Endothelial cell of umbilical vein (primary cell): ENCODE measurements at regions not wholly inside any gene's neighbourhood (a gene's known extent, or its start where the extent isn't known, plus 50 kb on each side); places are given as distances from the start of the nearest gene placed in this dataset.

Experiments used
- BruUV-seq: library from RNA; stranded (reverse); fragments of 400-500 nt; replicated peaks from 2 replicates; lab custom pipeline; 2021; lab: Mats Ljungman, UMichigan
- CTCF ChIA-PET: fragments of 300-600, 350-600 bp; sonication (Branson Sonifier 250); formaldehyde crosslinking; loops from one replicate; lab custom pipeline; 2021; ENCODE audit warnings: antibody characterized with exemption, inconsistent platforms; lab: Charles Lee
- POLR2A ChIA-PET: fragments of 300-600, 350-600 bp; sonication (Branson Sonifier 250); formaldehyde crosslinking; loops from one replicate; lab custom pipeline; 2021; ENCODE audit warnings: antibody characterized with exemption, inconsistent platforms; lab: Charles Lee
- DNase-seq: peaks from one replicate; pipeline ENCODE4 v3.0.0-alpha.2; 2011; ENCODE audit warnings: low read depth, low spot score
- FAIRE-seq: peaks from 2 replicates; lab custom pipeline; 2011; peaks lifted over from hg19 to GRCh38; lab: Jason Lieb, UNC
- H2AFZ ChIP-seq: 2 replicates; pipeline ENCODE4 v1.6.0; 2012; ENCODE audit warnings: low read depth, low read length, control low read depth, inconsistent platforms
- H3K27ac ChIP-seq: 2 replicates; pipeline ENCODE4 v1.5.1; 2011; ENCODE audit warnings: low read depth, mild to moderate bottlenecking, control low read depth, low read length, moderate library complexity; ENCODE audit not compliant: insufficient read depth
- H3K27me3 ChIP-seq, 2 experiments: 2 replicates each; pipeline versions ENCODE4 v1.6.0 to v1.6.1; 2011; ENCODE audit warnings: low read length in 2 of 2, mixed read lengths in 1 of 2; ENCODE audit not compliant: control insufficient read depth in 2 of 2, insufficient read depth in 2 of 2
- H3K36me3 ChIP-seq, 2 experiments: 2 replicates in 1 of 2; 3 replicates in 1 of 2; pipeline ENCODE4 v1.5.1; 2011; ENCODE audit warnings: low read length in 2 of 2, mild to moderate bottlenecking in 1 of 2, moderate library complexity in 1 of 2; ENCODE audit not compliant: control insufficient read depth in 2 of 2, insufficient read depth in 2 of 2; ENCODE audit errors: extremely low read depth in 1 of 2
- H3K4me1 ChIP-seq: 3 replicates; pipeline ENCODE4 v1.5.1; 2011; ENCODE audit warnings: mild to moderate bottlenecking, low read length; ENCODE audit not compliant: control insufficient read depth, insufficient read depth; ENCODE audit errors: extremely low read depth
- H3K4me2 ChIP-seq: 2 replicates; pipeline ENCODE4 v1.6.1; 2011; ENCODE audit warnings: low read length, control low read depth, mixed read lengths; ENCODE audit not compliant: insufficient read depth
- H3K4me3 ChIP-seq, 3 experiments: fragments of 200-600 bp in 1 of 3; sonication (generic), shearing (Covaris generic) in 1 of 3; replicated peaks in 1 of 3; 2 replicates each; pipeline ENCODE4 v1.5.1; 2011 to 2016; ENCODE audit warnings: control low read depth in 3 of 3, low read length in 3 of 3, mild to moderate bottlenecking in 2 of 3, inconsistent platforms in 1 of 3, low read depth in 1 of 3, moderate library complexity in 1 of 3; ENCODE audit not compliant: insufficient read depth in 1 of 3
- H3K79me2 ChIP-seq: 2 replicates; pipeline ENCODE4 v1.6.0; 2012; ENCODE audit warnings: low read length, inconsistent platforms; ENCODE audit not compliant: control insufficient read depth, insufficient read depth
- H3K9ac ChIP-seq: replicated peaks from 2 replicates; pipeline ENCODE3; 2011; ENCODE audit warnings: low read length, control low read depth; ENCODE audit not compliant: insufficient read depth; ENCODE audit errors: extremely low read depth
- H3K9me1 ChIP-seq: replicated peaks from 3 replicates; pipeline ENCODE4 v1.6.0; 2011; ENCODE audit warnings: mild to moderate bottlenecking, low read length; ENCODE audit not compliant: control insufficient read depth, insufficient read depth; ENCODE audit errors: extremely low read depth
- H3K9me3 ChIP-seq: replicated peaks from 2 replicates; pipeline ENCODE4 v1.5.1; 2012; ENCODE audit warnings: low read length, inconsistent platforms; ENCODE audit not compliant: control insufficient read depth, insufficient read depth
- H4K20me1 ChIP-seq: replicated peaks from 2 replicates; pipeline ENCODE3; 2011; ENCODE audit warnings: mild to moderate bottlenecking, low read length; ENCODE audit not compliant: control insufficient read depth, insufficient read depth; ENCODE audit errors: extremely low read depth
- EZH2 ChIP-seq: IDR thresholded peaks from 2 replicates; pipeline ENCODE4 v1.6.1; 2012; ENCODE audit warnings: borderline replicate concordance, low read depth, mild to moderate bottlenecking, moderate library complexity, low read length, inconsistent platforms; ENCODE audit not compliant: severe bottlenecking
- FOS ChIP-seq: IDR thresholded peaks from 2 replicates; pipeline ENCODE4 v1.6.1; 2011; ENCODE audit warnings: mild to moderate bottlenecking, low read length, moderate library complexity, borderline replicate concordance; ENCODE audit not compliant: insufficient read depth
- GATA2 ChIP-seq: IDR thresholded peaks from 2 replicates; pipeline ENCODE4 v1.7.0; 2011; ENCODE audit warnings: low read depth, mild to moderate bottlenecking, moderate library complexity, mixed read lengths, low read length; ENCODE audit not compliant: insufficient read length, insufficient read depth
- JUN ChIP-seq: IDR thresholded peaks from 2 replicates; pipeline ENCODE4 v1.6.1; 2011; ENCODE audit warnings: borderline replicate concordance, low read depth; ENCODE audit not compliant: insufficient read length, insufficient read depth
- MYC ChIP-seq: IDR thresholded peaks from one replicate; pipeline ENCODE4 v1.6.1; 2011; ENCODE audit warnings: mild to moderate bottlenecking, low read depth, low read length
- POLR2A ChIP-seq: IDR thresholded peaks from 2 replicates; pipeline ENCODE4 v1.6.1; 2012; ENCODE audit warnings: low read depth, mild to moderate bottlenecking, control low read depth, low read length
- POLR2AphosphoS5 ChIP-seq: IDR thresholded peaks from 2 replicates; pipeline ENCODE4 v1.6.1; 2012; ENCODE audit warnings: low read depth, mild to moderate bottlenecking, control low read depth, low read length, moderate library complexity; ENCODE audit not compliant: insufficient read depth
- dilution Hi-C: fragments of 300-500 bp; cut with MboI; formaldehyde crosslinking; loops from one replicate; pipeline ENCODE4 v1.15.0; 2019; ENCODE audit warnings: low sequenced_read_pairs; ENCODE audit not compliant: extremely low pct_ligation_motif_present
- intact Hi-C: fragments of 100-400 bp; cut with micrococcal nuclease; formaldehyde crosslinking; loops from one replicate; pipeline ENCODE4 v1.10.0; 2022
- TF ChIP-seq, protein P1 (sequence below), 2 donors: IDR thresholded peaks; 1 replicate in 1 of 2; 2 replicates in 1 of 2; pipeline ENCODE4 v1.5.1; 2011; ENCODE audit warnings: low read length in 2 of 2, mild to moderate bottlenecking in 2 of 2, moderate library complexity in 2 of 2, control low read depth in 1 of 2, inconsistent platforms in 1 of 2, low read depth in 1 of 2; ENCODE audit not compliant: insufficient read depth in 1 of 2; ENCODE audit errors: extremely low read depth in 1 of 2
- TF ChIP-seq, protein P2 (sequence below): IDR thresholded peaks from 2 replicates; pipeline ENCODE4 v1.6.1; 2011; ENCODE audit not compliant: insufficient read depth, insufficient read length

DNA sequence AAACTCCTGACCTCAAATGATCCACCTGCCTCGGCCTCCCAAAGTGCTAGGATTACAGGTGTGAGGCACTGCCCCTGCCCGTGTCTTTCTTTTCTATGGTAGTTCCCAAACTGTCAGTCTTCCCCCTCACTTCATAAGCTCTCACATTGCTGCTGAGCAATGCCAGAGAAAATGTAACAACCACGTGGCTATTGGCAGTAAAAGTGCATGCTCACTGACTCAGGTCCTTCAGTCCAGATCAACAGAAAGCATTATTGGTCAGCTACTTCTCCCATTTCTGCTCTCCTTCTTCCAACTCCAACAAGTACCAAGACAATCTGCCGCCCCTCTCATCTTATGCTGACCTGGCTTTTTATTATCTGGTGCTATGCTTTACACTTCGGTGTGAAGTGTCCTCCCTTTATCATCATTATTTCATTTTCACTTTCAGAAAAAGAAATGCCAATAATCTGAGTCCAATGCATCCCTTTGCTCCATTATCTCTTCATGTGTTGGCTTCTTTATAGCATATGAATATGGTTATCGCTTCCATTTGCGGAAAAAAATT, 133.8 kb upstream of the UGT8 start:
- Histone ChIP-seq H3K27me3 (no peaks in the 10 kb centered on the region), H3K79me2 (no peaks in the 10 kb centered on the region), H3K36me3 (no peaks in the 10 kb centered on the region), H3K4me1 (no peaks in the 10 kb centered on the region), H3K9ac (no peak overlapping the region), H4K20me1 (no peaks in the 10 kb centered on the region), H3K9me1 (no peaks in the 10 kb centered on the region), H2AFZ (no peak overlapping the region), H3K4me3 (no peak overlapping the region), H3K9me3 (no peaks in the 10 kb centered on the region), H3K27ac (no peak overlapping the region), H3K4me2 (no peak overlapping the region)
- BruUV-seq = no TSS peak
- FAIRE-seq (no peak), DNase-seq (no peak)
- intact Hi-C loops = no loop called here
- dilution Hi-C loops = no loop called here
- TF ChIP-seq POLR2AphosphoS5 (no peak), FOS (no peak), GATA2 (no peak), JUN (no peak), MYC (no peak), POLR2A (no peak), EZH2 (no peak)
- TF ChIP-seq, protein P1, sequence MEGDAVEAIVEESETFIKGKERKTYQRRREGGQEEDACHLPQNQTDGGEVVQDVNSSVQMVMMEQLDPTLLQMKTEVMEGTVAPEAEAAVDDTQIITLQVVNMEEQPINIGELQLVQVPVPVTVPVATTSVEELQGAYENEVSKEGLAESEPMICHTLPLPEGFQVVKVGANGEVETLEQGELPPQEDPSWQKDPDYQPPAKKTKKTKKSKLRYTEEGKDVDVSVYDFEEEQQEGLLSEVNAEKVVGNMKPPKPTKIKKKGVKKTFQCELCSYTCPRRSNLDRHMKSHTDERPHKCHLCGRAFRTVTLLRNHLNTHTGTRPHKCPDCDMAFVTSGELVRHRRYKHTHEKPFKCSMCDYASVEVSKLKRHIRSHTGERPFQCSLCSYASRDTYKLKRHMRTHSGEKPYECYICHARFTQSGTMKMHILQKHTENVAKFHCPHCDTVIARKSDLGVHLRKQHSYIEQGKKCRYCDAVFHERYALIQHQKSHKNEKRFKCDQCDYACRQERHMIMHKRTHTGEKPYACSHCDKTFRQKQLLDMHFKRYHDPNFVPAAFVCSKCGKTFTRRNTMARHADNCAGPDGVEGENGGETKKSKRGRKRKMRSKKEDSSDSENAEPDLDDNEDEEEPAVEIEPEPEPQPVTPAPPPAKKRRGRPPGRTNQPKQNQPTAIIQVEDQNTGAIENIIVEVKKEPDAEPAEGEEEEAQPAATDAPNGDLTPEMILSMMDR (IDR thresholded peaks at IDR 0.05; ENCODE audit: extremely low read depth in 1 of 2, insufficient read depth in 1 of 2, low read depth in 1 of 2, low read length in 2 of 2) = no peak
- TF ChIP-seq, protein P2, sequence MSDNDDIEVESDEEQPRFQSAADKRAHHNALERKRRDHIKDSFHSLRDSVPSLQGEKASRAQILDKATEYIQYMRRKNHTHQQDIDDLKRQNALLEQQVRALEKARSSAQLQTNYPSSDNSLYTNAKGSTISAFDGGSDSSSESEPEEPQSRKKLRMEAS = no peak
- CTCF ChIA-PET = no interaction called here
- POLR2A ChIA-PET = no interaction called here
